Activated CD8-positive, alpha-beta memory T cell treated with anti-CD3 and anti-CD28 coated beads, Interleukin-2, amount 50 U/mL, for 4 hours (primary cell): ENCODE measurements at regions not wholly inside any gene's neighbourhood (a gene's known extent, or its start where the extent isn't known, plus 50 kb on each side); places are given as distances from the start of the nearest gene placed in this dataset.
"Not testable (repeated sequence)": the region's sequence is repeated elsewhere in the genome, so short reads cannot be mapped to it uniquely, and the experiment has no call there.

Experiments
- DNase-seq: peaks from one replicate; pipeline ENCODE4 v3.0.0-alpha.2; 2020

- no peak for DNase-seq
Observed at GRCh38 chr4:38314663-38315062, 349.3 kb upstream of the KLF3 start.

- DNase-seq: no peak
Observed at GRCh38 chr4:38315286-38315685, 348.7 kb upstream of the KLF3 start.

- no peak for DNase-seq
Observed at GRCh38 chr4:38316045-38316444, 348.0 kb upstream of the KLF3 start.

GRCh38 chr4:38317041-38317674 is 346.8 kb upstream of the KLF3 start:
- DNase-seq: no peak

GRCh38 chr4:38318737-38319455 is 345.1 kb upstream of the KLF3 start:
- peak; percentile 65 for DNase-seq

- DNase-seq: peak; percentile 92
Observed at GRCh38 chr4:38319456-38320342, 344.3 kb upstream of the KLF3 start.

- no peak for DNase-seq
Observed at GRCh38 chr4:38320343-38320695, 343.7 kb upstream of the KLF3 start.

- no peak for DNase-seq
Observed at GRCh38 chr4:38320833-38321232, 343.2 kb upstream of the KLF3 start.

- no peak for DNase-seq
Observed at GRCh38 chr4:38322714-38323113, 341.3 kb upstream of the KLF3 start.

GRCh38 chr4:38323141-38323641 is 340.8 kb upstream of the KLF3 start:
- no peak for DNase-seq

- DNase-seq: no peak
Observed at GRCh38 chr4:38324861-38325628, 339.0 kb upstream of the KLF3 start.

GRCh38 chr4:38325629-38325913 is 338.4 kb upstream of the KLF3 start:
- no peak for DNase-seq

- no peak for DNase-seq
Observed at GRCh38 chr4:38326499-38326898, 337.5 kb upstream of the KLF3 start.

GRCh38 chr4:38327174-38327573 is 336.8 kb upstream of the KLF3 start:
- no peak for DNase-seq

- no peak for DNase-seq
Observed at GRCh38 chr4:38328989-38329729, 334.8 kb upstream of the KLF3 start.

GRCh38 chr4:38330321-38330720 is 333.7 kb upstream of the KLF3 start:
- DNase-seq: no peak

GRCh38 chr4:38330936-38331335 is 333.1 kb upstream of the KLF3 start:
- DNase-seq: no peak

- no peak for DNase-seq
Observed at GRCh38 chr4:38332699-38333098, 331.3 kb upstream of the KLF3 start.

GRCh38 chr4:38333219-38333618 is 330.8 kb upstream of the KLF3 start:
- no peak for DNase-seq

GRCh38 chr4:38334791-38335190 is 329.2 kb upstream of the KLF3 start:
- no peak for DNase-seq

GRCh38 chr4:38338939-38339338 is 325.1 kb upstream of the KLF3 start:
- DNase-seq: not testable (repeated sequence)

GRCh38 chr4:38343608-38344007 is 320.4 kb upstream of the KLF3 start:
- DNase-seq: no peak
